SK-N-SH (cell line): ENCODE measurements at regions not wholly inside any gene's neighbourhood (a gene's known extent, or its start where the extent isn't known, plus 50 kb on each side); places are given as distances from the start of the nearest gene placed in this dataset.

Experiments used
- CTCF ChIA-PET: fragments of 300-600, 350-600 bp; formaldehyde crosslinking; extraction: SDS; loops from one replicate; lab custom pipeline; 2021; lab: Yijun Ruan, JAX
- POLR2A ChIA-PET: fragments of 350-600 bp; sonication (Branson Sonifier 250); formaldehyde crosslinking; extraction: SDS; loops from one replicate; lab custom pipeline; 2020; ENCODE audit warnings: antibody characterized with exemption, inconsistent platforms; lab: Yijun Ruan, JAX
- DNase-seq: peaks from one replicate; pipeline ENCODE4 v3.0.0; 2012
- H2AFZ ChIP-seq: fragments of 200-600 bp; sonication (generic); 2 replicates; pipeline ENCODE4 v1.8.1; 2016; ENCODE audit warnings: antibody characterized with exemption, mild to moderate bottlenecking, low read depth
- H3F3A ChIP-seq: fragments of 200-600 bp; sonication (generic); replicated peaks from 2 replicates; pipeline ENCODE3; 2016; ENCODE audit warnings: antibody characterized with exemption, mild to moderate bottlenecking; ENCODE audit not compliant: insufficient read depth
- H3K27ac ChIP-seq, 2 experiments: fragments of 200-500 bp in 1 of 2; fragments of 200-600 bp in 1 of 2; sonication (Bioruptor generic) in 1 of 2; sonication (generic), shearing (Covaris generic) in 1 of 2; 2 replicates each; pipeline versions ENCODE4 v1.5.1 to v1.6.1; 2014 to 2016; ENCODE audit warnings: low read depth in 2 of 2, inconsistent platforms in 1 of 2, low read length in 1 of 2, mild to moderate bottlenecking in 1 of 2, mixed read lengths in 1 of 2
- H3K27me3 ChIP-seq: fragments of 200-600 bp; sonication (generic), shearing (Covaris generic); 2 replicates; pipeline ENCODE4 v1.6.1; 2016; ENCODE audit warnings: mixed run types; ENCODE audit not compliant: insufficient read depth
- H3K36me3 ChIP-seq, 2 experiments: fragments of 200-500 bp in 1 of 2; fragments of 200-600 bp in 1 of 2; sonication (Bioruptor generic) in 1 of 2; sonication (generic) in 1 of 2; replicated peaks in 1 of 2; 2 replicates each; pipeline versions ENCODE3 to v1.5.1; 2014 to 2016; ENCODE audit warnings: low read length in 1 of 2, mild to moderate bottlenecking in 1 of 2; ENCODE audit not compliant: insufficient read depth in 2 of 2, control insufficient read depth in 1 of 2
- H3K4me1 ChIP-seq, 2 experiments: fragments of 200-500 bp in 1 of 2; fragments of 200-600 bp in 1 of 2; sonication (Bioruptor generic) in 1 of 2; sonication (generic), shearing (Covaris generic) in 1 of 2; 2 replicates each; pipeline versions ENCODE4 v1.5.1 to v1.6.1; 2014 to 2016; ENCODE audit warnings: low read depth in 1 of 2, low read length in 1 of 2, mixed run types in 1 of 2; ENCODE audit not compliant: insufficient read depth in 2 of 2, control insufficient read depth in 1 of 2
- H3K4me2 ChIP-seq: fragments of 200-600 bp; sonication (generic), shearing (Covaris generic); 2 replicates; pipeline ENCODE4 v1.6.1; 2017; ENCODE audit warnings: mixed run types
- H3K4me3 ChIP-seq, 2 experiments: fragments of 200-500 bp in 1 of 2; fragments of 200-600 bp in 1 of 2; sonication (Bioruptor generic) in 1 of 2; sonication (generic), shearing (Covaris generic) in 1 of 2; 2 replicates each; pipeline versions ENCODE4 v1.5.1 to v1.8.1; 2014 to 2016; ENCODE audit warnings: low read depth in 2 of 2, inconsistent platforms in 1 of 2, low read length in 1 of 2, mild to moderate bottlenecking in 1 of 2, mixed read lengths in 1 of 2, moderate library complexity in 1 of 2
- H3K79me2 ChIP-seq: fragments of 200-600 bp; sonication (generic); 2 replicates; pipeline ENCODE4 v1.8.1; 2017; ENCODE audit warnings: mild to moderate bottlenecking; ENCODE audit not compliant: insufficient read depth
- H3K9ac ChIP-seq: fragments of 200-600 bp; sonication (generic); 2 replicates; pipeline ENCODE4 v1.6.1; 2017; ENCODE audit warnings: mixed run types
- H3K9me2 ChIP-seq: fragments of 200-600 bp; sonication (generic); 2 replicates; pipeline ENCODE4 v1.6.1; 2017; ENCODE audit warnings: mixed run types
- H3K9me3 ChIP-seq: fragments of 200-600 bp; sonication (generic); 2 replicates; pipeline ENCODE4 v1.6.1; 2017; ENCODE audit warnings: mixed run types, mild to moderate bottlenecking, moderate library complexity
- H4K20me1 ChIP-seq: fragments of 200-600 bp; sonication (generic); 2 replicates; pipeline ENCODE4 v1.6.1; 2017; ENCODE audit warnings: mild to moderate bottlenecking, mixed run types; ENCODE audit not compliant: insufficient read depth
- ELF1 ChIP-seq: IDR thresholded peaks from 2 replicates; pipeline ENCODE4 v1.4.0; 2012
- FOSL2 ChIP-seq: IDR thresholded peaks from 2 replicates; pipeline ENCODE4 v1.4.0; 2012; ENCODE audit warnings: low read depth, mild to moderate bottlenecking, moderate library complexity, borderline replicate concordance
- FOXM1 ChIP-seq: IDR thresholded peaks from 2 replicates; pipeline ENCODE4 v1.4.0; 2012; ENCODE audit warnings: low read depth, mild to moderate bottlenecking
- GABPA ChIP-seq: IDR thresholded peaks from 2 replicates; pipeline ENCODE4 v1.4.0; 2012; ENCODE audit warnings: low read depth, mild to moderate bottlenecking
- JUND ChIP-seq: IDR thresholded peaks from 2 replicates; pipeline ENCODE4 v1.4.0; 2012
- RAD21 ChIP-seq: IDR thresholded peaks from 2 replicates; pipeline ENCODE4 v1.6.1; 2012; ENCODE audit warnings: mild to moderate bottlenecking, low read length
- RFX5 ChIP-seq: IDR thresholded peaks from 2 replicates; pipeline ENCODE4 v1.6.1; 2012; ENCODE audit warnings: mild to moderate bottlenecking, improper control_type of control experiment, low read length
- RXRA ChIP-seq: IDR thresholded peaks from 2 replicates; pipeline ENCODE4 v1.4.0; 2012; ENCODE audit warnings: low read depth, mild to moderate bottlenecking, borderline replicate concordance
- SIN3A ChIP-seq: IDR thresholded peaks from 2 replicates; pipeline ENCODE4 v1.6.1; 2012; ENCODE audit warnings: low read depth, mild to moderate bottlenecking, low read length, moderate library complexity, borderline replicate concordance
- USF2 ChIP-seq: fragments of 150-350 bp; IDR thresholded peaks from 2 replicates; pipeline ENCODE4 v1.6.1; 2017; ENCODE audit warnings: antibody characterized with exemption, low read length, low read depth, borderline replicate concordance
- WGBS: methylation state at CpG from one replicate; pipeline ENCODE4 v1.1.6; 2017; ENCODE audit warnings: low lambda C conversion rate; 5-methylcytosine and 5-hydroxymethylcytosine counted together
- TF ChIP-seq, protein P1 (sequence below): IDR thresholded peaks from 2 replicates; pipeline ENCODE4 v1.6.1; 2012; ENCODE audit warnings: mild to moderate bottlenecking, low read depth, low read length, moderate library complexity

- TF ChIP-seq RFX5 = no peak
- TF ChIP-seq RAD21 = no peak
- TF ChIP-seq RXRA = no peak
- TF ChIP-seq FOXM1 = no peak
- no peak for TF ChIP-seq GABPA
- no peak for TF ChIP-seq FOSL2
- TF ChIP-seq JUND = no peak
- TF ChIP-seq ELF1 = no peak
- TF ChIP-seq SIN3A = no peak
- CTCF ChIA-PET = no interaction called here
- 14% methylated on average over 3 of the region's 3 CpGs for WGBS
- H3K9me3 ChIP-seq = no peaks in the 10 kb centered on the region
- no peak overlapping the region for H3K4me3 ChIP-seq
- H3F3A ChIP-seq = no peaks in the 10 kb centered on the region
- H3K4me2 ChIP-seq = no peak overlapping the region
- no peaks in the 10 kb centered on the region for H3K27me3 ChIP-seq
- H4K20me1 ChIP-seq = no peaks in the 10 kb centered on the region
- no peak overlapping the region for H3K27ac ChIP-seq
- H3K4me1 ChIP-seq = no peaks in the 10 kb centered on the region
- no peak overlapping the region for H2AFZ ChIP-seq
- H3K9ac ChIP-seq = no peak overlapping the region
- no peak for DNase-seq
- H3K36me3 ChIP-seq = no peaks in the 10 kb centered on the region
- POLR2A ChIA-PET = no interaction called here
- H3K9me2 ChIP-seq = no peaks in the 10 kb centered on the region
- H3K79me2 ChIP-seq = no peaks in the 10 kb centered on the region
These were observed 360.2 kb upstream of the BRINP3 start for GRCh38 chr1:190837888-190838287.

DNA sequence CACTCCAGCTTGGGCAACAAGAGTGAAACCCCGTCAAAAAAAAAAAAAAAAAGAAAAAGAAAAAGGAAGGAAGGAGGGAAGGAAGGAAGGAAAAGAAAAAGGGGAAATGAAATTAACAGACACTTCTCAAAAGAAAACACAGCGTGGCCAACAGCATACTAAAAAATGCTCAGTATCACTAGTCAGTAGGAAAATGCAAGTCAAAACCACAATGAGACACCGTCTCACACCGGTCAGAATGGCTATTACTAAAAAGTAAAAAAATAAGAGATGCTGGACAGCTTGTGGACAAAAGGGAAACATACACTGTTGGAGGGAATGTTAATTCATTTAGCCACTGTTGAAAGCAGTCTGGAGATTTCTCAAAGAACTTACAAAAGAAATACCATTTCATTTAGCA, 369.5 kb upstream of the BRINP3 start:
- no peak for DNase-seq
- no peaks in the 10 kb centered on the region for H3K27me3 ChIP-seq
- POLR2A ChIA-PET = no interaction called here
- no peak overlapping the region for H3K4me3 ChIP-seq
- CTCF ChIA-PET = no interaction called here
- no peaks in the 10 kb centered on the region for H3K79me2 ChIP-seq
- 41% methylated on average over 4 of the region's 4 CpGs for WGBS
- H3K9me2 ChIP-seq = no peaks in the 10 kb centered on the region
- no peaks in the 10 kb centered on the region for H3K9me3 ChIP-seq
- no peak overlapping the region for H3K9ac ChIP-seq
- no peak for TF ChIP-seq RAD21
- no peaks in the 10 kb centered on the region for H3K36me3 ChIP-seq
- H3K27ac ChIP-seq = no peak overlapping the region
- no peak overlapping the region for H2AFZ ChIP-seq
- H3K4me2 ChIP-seq = no peak overlapping the region
- H3K4me1 ChIP-seq = no peaks in the 10 kb centered on the region
- H4K20me1 ChIP-seq = no peaks in the 10 kb centered on the region
- H3F3A ChIP-seq = no peaks in the 10 kb centered on the region

DNA sequence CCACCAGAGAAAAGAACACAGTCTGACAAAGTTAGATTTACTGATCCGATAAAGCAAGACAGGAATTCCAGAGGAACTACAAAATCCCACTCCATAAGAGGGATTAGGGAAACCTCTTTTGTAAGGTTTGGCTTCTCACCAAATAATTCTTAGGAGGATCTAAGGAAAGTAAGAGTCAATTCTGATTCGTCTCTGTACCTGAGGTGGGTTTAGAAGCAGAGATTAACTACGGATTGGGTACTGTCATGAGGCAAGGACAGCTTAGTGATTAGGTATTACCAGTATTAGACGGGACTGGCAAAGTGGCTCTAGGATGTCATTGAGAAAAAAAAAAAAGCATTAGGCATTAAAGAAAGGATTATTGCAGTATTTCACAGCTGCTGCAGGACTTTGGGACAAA, 371.7 kb upstream of the BRINP3 start:
- Histone ChIP-seq H4K20me1 (no peaks in the 10 kb centered on the region), H3K36me3 (no peaks in the 10 kb centered on the region), H2AFZ (no peak overlapping the region), H3K9me2 (no peaks in the 10 kb centered on the region), H3K9me3 (no peaks in the 10 kb centered on the region), H3K27ac (no peak overlapping the region), H3K79me2 (no peaks in the 10 kb centered on the region), H3K4me2 (no peak overlapping the region), H3K4me1 (no peaks in the 10 kb centered on the region), H3K27me3 (no peaks in the 10 kb centered on the region), H3K4me3 (no peak overlapping the region), H3F3A (no peaks in the 10 kb centered on the region), H3K9ac (no peak overlapping the region)
- CTCF ChIA-PET = no interaction called here
- DNase-seq = no peak
- TF ChIP-seq, protein P1, sequence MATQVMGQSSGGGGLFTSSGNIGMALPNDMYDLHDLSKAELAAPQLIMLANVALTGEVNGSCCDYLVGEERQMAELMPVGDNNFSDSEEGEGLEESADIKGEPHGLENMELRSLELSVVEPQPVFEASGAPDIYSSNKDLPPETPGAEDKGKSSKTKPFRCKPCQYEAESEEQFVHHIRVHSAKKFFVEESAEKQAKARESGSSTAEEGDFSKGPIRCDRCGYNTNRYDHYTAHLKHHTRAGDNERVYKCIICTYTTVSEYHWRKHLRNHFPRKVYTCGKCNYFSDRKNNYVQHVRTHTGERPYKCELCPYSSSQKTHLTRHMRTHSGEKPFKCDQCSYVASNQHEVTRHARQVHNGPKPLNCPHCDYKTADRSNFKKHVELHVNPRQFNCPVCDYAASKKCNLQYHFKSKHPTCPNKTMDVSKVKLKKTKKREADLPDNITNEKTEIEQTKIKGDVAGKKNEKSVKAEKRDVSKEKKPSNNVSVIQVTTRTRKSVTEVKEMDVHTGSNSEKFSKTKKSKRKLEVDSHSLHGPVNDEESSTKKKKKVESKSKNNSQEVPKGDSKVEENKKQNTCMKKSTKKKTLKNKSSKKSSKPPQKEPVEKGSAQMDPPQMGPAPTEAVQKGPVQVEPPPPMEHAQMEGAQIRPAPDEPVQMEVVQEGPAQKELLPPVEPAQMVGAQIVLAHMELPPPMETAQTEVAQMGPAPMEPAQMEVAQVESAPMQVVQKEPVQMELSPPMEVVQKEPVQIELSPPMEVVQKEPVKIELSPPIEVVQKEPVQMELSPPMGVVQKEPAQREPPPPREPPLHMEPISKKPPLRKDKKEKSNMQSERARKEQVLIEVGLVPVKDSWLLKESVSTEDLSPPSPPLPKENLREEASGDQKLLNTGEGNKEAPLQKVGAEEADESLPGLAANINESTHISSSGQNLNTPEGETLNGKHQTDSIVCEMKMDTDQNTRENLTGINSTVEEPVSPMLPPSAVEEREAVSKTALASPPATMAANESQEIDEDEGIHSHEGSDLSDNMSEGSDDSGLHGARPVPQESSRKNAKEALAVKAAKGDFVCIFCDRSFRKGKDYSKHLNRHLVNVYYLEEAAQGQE = no peak
- no peak for TF ChIP-seq USF2
- POLR2A ChIA-PET = no interaction called here
- WGBS = 10% methylated on average over 4 of the region's 4 CpGs
